WTC11 (cell line): ENCODE measurements at regions not wholly inside any gene's neighbourhood (a gene's known extent, or its start where the extent isn't known, plus 50 kb on each side); places are given as distances from the start of the nearest gene placed in this dataset.

Source experiments
- ATAC-seq: fragments of 200-7000 bp; cut with Tn5 transposase; 2 replicates; pipeline ENCODE4 v1.10.0; 2021; ENCODE audit warnings: mild to moderate bottlenecking, moderate library complexity
- CTCF ChIA-PET: fragments of 300-600 bp; sonication (Branson Sonifier 250); formaldehyde crosslinking; loops from one replicate; lab custom pipeline; 2021; ENCODE audit warnings: antibody characterized with exemption; lab: Charles Lee
- POLR2A ChIA-PET: fragments of 350-600 bp; sonication (Branson Sonifier 250); formaldehyde crosslinking; loops from one replicate; lab custom pipeline; 2021; ENCODE audit warnings: antibody characterized with exemption; lab: Charles Lee
- DNase-seq: peaks from one replicate; pipeline ENCODE4 v3.0.0; 2021; ENCODE audit warnings: low spot score
- H3K27ac Mint-ChIP-seq: 2 replicates; pipeline ENCODE4 v1.8.0; 2021; ENCODE audit warnings: mixed read lengths
- H3K27me3 Mint-ChIP-seq: 2 replicates; pipeline ENCODE4 v1.8.0; 2021; ENCODE audit warnings: low read depth, mild to moderate bottlenecking, moderate library complexity, mixed read lengths
- H3K36me3 Mint-ChIP-seq: 2 replicates; pipeline ENCODE4 v1.8.0; 2021; ENCODE audit warnings: mixed read lengths
- H3K4me1 Mint-ChIP-seq: 2 replicates; pipeline ENCODE4 v1.8.0; 2022; ENCODE audit warnings: mixed read lengths
- H3K4me3 Mint-ChIP-seq: 2 replicates; pipeline ENCODE4 v1.8.0; 2021; ENCODE audit warnings: mild to moderate bottlenecking, moderate library complexity, mixed read lengths
- H3K9me3 Mint-ChIP-seq: 2 replicates; pipeline ENCODE4 v1.8.0; 2021; ENCODE audit warnings: mixed read lengths
- ATF2 ChIP-seq: sonication (generic); formaldehyde crosslinking; IDR thresholded peaks from 2 replicates; pipeline ENCODE4 v1.8.1; 2022; ENCODE audit warnings: low read depth, missing genetic modification reagents, borderline replicate concordance
- CBFB ChIP-seq: sonication (generic); formaldehyde crosslinking; IDR thresholded peaks from 2 replicates; pipeline ENCODE4 v1.8.1; 2022; ENCODE audit warnings: mild to moderate bottlenecking, low read depth, missing genetic modification reagents
- CREM ChIP-seq: sonication (generic); formaldehyde crosslinking; IDR thresholded peaks from 2 replicates; pipeline ENCODE4 v1.8.1; 2022; ENCODE audit warnings: mild to moderate bottlenecking, missing genetic modification reagents, moderate library complexity
- E2F1 ChIP-seq: sonication (generic); formaldehyde crosslinking; IDR thresholded peaks from 2 replicates; pipeline ENCODE4 v1.8.0; 2022; ENCODE audit warnings: mild to moderate bottlenecking, missing genetic modification reagents
- FOXJ3 ChIP-seq: sonication (generic); formaldehyde crosslinking; IDR thresholded peaks from 2 replicates; pipeline ENCODE4 v1.9.0; 2021; ENCODE audit warnings: missing genetic modification reagents, mild to moderate bottlenecking, borderline replicate concordance
- HMGXB4 ChIP-seq: sonication (generic); formaldehyde crosslinking; IDR thresholded peaks from 2 replicates; pipeline ENCODE4 v1.8.1; 2023; ENCODE audit warnings: mild to moderate bottlenecking, moderate library complexity, missing genetic modification reagents
- JAZF1 ChIP-seq: fragments of 250-450 bp; sonication (Bioruptor Pico); IDR thresholded peaks from 2 replicates; pipeline ENCODE4 v1.9.0; 2021; ENCODE audit warnings: moderate library complexity, mild to moderate bottlenecking, inconsistent platforms
- MLX ChIP-seq: sonication (generic); formaldehyde crosslinking; IDR thresholded peaks from 2 replicates; pipeline ENCODE4 v1.8.1; 2023; ENCODE audit warnings: mild to moderate bottlenecking, missing genetic modification reagents, moderate library complexity
- MYBL2 ChIP-seq: sonication (generic); formaldehyde crosslinking; IDR thresholded peaks from 2 replicates; pipeline ENCODE4 v1.8.1; 2023; ENCODE audit warnings: mild to moderate bottlenecking, moderate library complexity, missing genetic modification reagents
- NFATC4 ChIP-seq: fragments of 250-450 bp; sonication (Bioruptor Pico); IDR thresholded peaks from 2 replicates; pipeline ENCODE4 v1.9.0; 2021; ENCODE audit warnings: mild to moderate bottlenecking
- NR1H2 ChIP-seq: sonication (generic); formaldehyde crosslinking; IDR thresholded peaks from 2 replicates; pipeline ENCODE4 v1.9.0; 2021; ENCODE audit warnings: mild to moderate bottlenecking, moderate library complexity, missing genetic modification reagents
- NR3C1 ChIP-seq: sonication (generic); formaldehyde crosslinking; conservative IDR thresholded peaks from 2 replicates; pipeline ENCODE4 v1.8.1; 2023; ENCODE audit warnings: low read depth, mild to moderate bottlenecking, missing genetic modification reagents
- PRDM15 ChIP-seq: sonication (generic); formaldehyde crosslinking; IDR thresholded peaks from 2 replicates; pipeline ENCODE4 v1.8.0; 2022; ENCODE audit warnings: missing genetic modification reagents
- PRRX2 ChIP-seq: fragments of 250-450 bp; sonication (Bioruptor Pico); IDR thresholded peaks from 2 replicates; pipeline ENCODE4 v1.8.0; 2021; ENCODE audit warnings: mild to moderate bottlenecking
- STAT6 ChIP-seq: sonication (generic); formaldehyde crosslinking; conservative IDR thresholded peaks from 2 replicates; pipeline ENCODE4 v1.8.1; 2023; ENCODE audit warnings: mild to moderate bottlenecking, low read depth, missing genetic modification reagents, moderate library complexity
- TCF7 ChIP-seq: sonication (generic); formaldehyde crosslinking; IDR thresholded peaks from 2 replicates; pipeline ENCODE4 v1.8.0; 2022; ENCODE audit warnings: mild to moderate bottlenecking, low read depth, missing genetic modification reagents, moderate library complexity
- TEAD1 ChIP-seq: sonication (generic); formaldehyde crosslinking; IDR thresholded peaks from 2 replicates; pipeline ENCODE4 v1.8.0; 2022; ENCODE audit warnings: mild to moderate bottlenecking, missing genetic modification reagents
- ZBTB21 ChIP-seq: sonication (generic); formaldehyde crosslinking; IDR thresholded peaks from 2 replicates; pipeline ENCODE4 v1.8.1; 2023; ENCODE audit warnings: mild to moderate bottlenecking, missing genetic modification reagents, borderline replicate concordance
- ZBTB43 ChIP-seq: sonication (generic); formaldehyde crosslinking; IDR thresholded peaks from 2 replicates; pipeline ENCODE4 v1.8.1; 2023; ENCODE audit warnings: mild to moderate bottlenecking, missing genetic modification reagents
- ZNF263 ChIP-seq: sonication (generic); formaldehyde crosslinking; IDR thresholded peaks from 2 replicates; pipeline ENCODE4 v1.8.1; 2022; ENCODE audit warnings: low read depth, mild to moderate bottlenecking, moderate library complexity, missing genetic modification reagents

GRCh38 chr12:27179400-27180214 is 64.5 kb upstream of the STK38L start:
- no peak for DNase-seq
- no peak overlapping the region for H3K4me3 Mint-ChIP-seq
- no peaks in the 10 kb centered on the region for H3K9me3 Mint-ChIP-seq
- POLR2A ChIA-PET, result no interaction called here
- H3K27me3 Mint-ChIP-seq, result no peaks in the 10 kb centered on the region
- H3K27ac Mint-ChIP-seq, result no peak overlapping the region
- no peaks in the 10 kb centered on the region for H3K36me3 Mint-ChIP-seq
- H3K4me1 Mint-ChIP-seq, result no peaks in the 10 kb centered on the region
- CTCF ChIA-PET, result no interaction called here
- no peak for ATAC-seq
- TF ChIP-seq MLX (CRISPR knock-in tag) (no peak), JAZF1 (no peak), HMGXB4 (CRISPR knock-in tag) (no peak), ATF2 (CRISPR knock-in tag) (no peak), PRDM15 (CRISPR knock-in tag) (no peak), CREM (CRISPR knock-in tag) (no peak), NR3C1 (CRISPR knock-in tag) (no peak), NR1H2 (no peak), ZBTB43 (CRISPR knock-in tag) (no peak), ZNF263 (CRISPR knock-in tag) (no peak), MYBL2 (CRISPR knock-in tag) (no peak), NFATC4 (CRISPR knock-in tag) (no peak), CBFB (CRISPR knock-in tag) (no peak), ZBTB21 (no peak), STAT6 (CRISPR knock-in tag) (no peak), PRRX2 (CRISPR knock-in tag) (no peak), TCF7 (CRISPR knock-in tag) (no peak), TEAD1 (CRISPR knock-in tag) (no peak), E2F1 (CRISPR knock-in tag) (no peak), FOXJ3 (CRISPR knock-in tag) (no peak)
